Peyer's patch (tissue), 4 donors: ENCODE measurements at regions not wholly inside any gene's neighbourhood (a gene's known extent, or its start where the extent isn't known, plus 50 kb on each side); places are given as distances from the start of the nearest gene placed in this dataset.
"Not testable (repeated sequence)": the region's sequence is repeated elsewhere in the genome, so short reads cannot be mapped to it uniquely, and the experiment has no call there.

Experiments
- DNase-seq, 3 donors: peaks; one replicate each; pipeline ENCODE4 v3.0.0-alpha.2; 2017 to 2019
- H3K27ac ChIP-seq, 4 donors: fragments of 200-600 bp; sonication (generic); one replicate each; pipeline ENCODE4 v1.5.1; 2016 to 2019
- H3K27me3 ChIP-seq, 2 donors: fragments of 200-600 bp; sonication (generic); one replicate each; pipeline ENCODE4 v1.5.1; 2019
- H3K36me3 ChIP-seq, 3 donors: fragments of 200-600 bp; sonication (generic); one replicate each; pipeline ENCODE4 v1.5.1; 2016 to 2019
- H3K4me1 ChIP-seq, 4 donors: fragments of 200-600 bp; sonication (generic); one replicate each; pipeline ENCODE4 v1.5.1; 2016 to 2019
- H3K4me3 ChIP-seq, 4 donors: fragments of 200-600 bp; sonication (generic); 1 replicate in 3 of 4; 2 replicates in 1 of 4; pipeline ENCODE4 v1.5.1; 2016 to 2019; ENCODE audit warnings: mild to moderate bottlenecking in 1 of 4
- H3K9me3 ChIP-seq, 4 donors: fragments of 200-600 bp; sonication (generic); one replicate each; pipeline ENCODE4 v1.5.1; 2016 to 2019; ENCODE audit warnings: mild to moderate bottlenecking in 1 of 4
- CTCF ChIP-seq, 6 experiments: fragments of 450-650 bp in 4 of 6; fragments of 200-600 bp in 2 of 6; sonication (generic) in 1 of 6; IDR thresholded peaks; one replicate each; pipeline ENCODE4 v1.5.1; 2017 to 2019; ENCODE audit warnings: antibody characterized with exemption in 6 of 6, mild to moderate bottlenecking in 3 of 6, moderate library complexity in 1 of 6
- POLR2A ChIP-seq, 2 donors: fragments of 450-650 bp; IDR thresholded peaks; one replicate each; pipeline ENCODE4 v1.5.1; 2017; ENCODE audit warnings: antibody characterized with exemption in 2 of 2, mild to moderate bottlenecking in 2 of 2, moderate library complexity in 2 of 2

GRCh38 chr6:894274-894673 lies 201.3 kb upstream of the EXOC2 start:
- H3K4me1 ChIP-seq: no peaks in the 10 kb centered on the region
- no peak for DNase-seq
- no peak overlapping the region for H3K27ac ChIP-seq
- H3K4me3 ChIP-seq: no peak overlapping the region
- no peaks in the 10 kb centered on the region for H3K27me3 ChIP-seq
- H3K9me3 ChIP-seq: no peaks in the 10 kb centered on the region
- H3K36me3 ChIP-seq: no peaks in the 10 kb centered on the region
- TF ChIP-seq CTCF (IDR thresholded peaks at IDR 0.05) (no peak), POLR2A (IDR thresholded peaks at IDR 0.05) (no peak)

DNA sequence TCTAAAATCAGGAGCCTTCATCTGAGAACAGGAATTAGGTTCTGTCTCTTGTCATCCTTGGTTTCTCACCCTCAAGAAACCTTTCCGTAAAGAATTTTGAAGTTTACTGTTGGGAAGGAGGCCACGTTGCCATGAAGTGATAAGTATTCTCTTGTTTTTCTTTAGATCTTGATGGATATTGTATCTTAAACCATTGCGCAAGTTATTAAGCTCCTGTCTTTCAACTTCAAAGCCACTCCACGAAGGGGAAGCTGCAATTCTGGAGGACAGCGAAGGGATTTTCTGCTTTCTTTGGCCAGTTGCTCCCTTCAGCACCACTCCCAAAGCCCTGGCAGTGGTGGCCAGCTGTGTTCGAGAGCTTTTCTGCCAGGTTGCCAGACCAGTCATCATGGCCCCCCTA lies 198.1 kb upstream of the EXOC2 start:
- Histone ChIP-seq H3K36me3 (no peaks in the 10 kb centered on the region), H3K4me1 (no peaks in the 10 kb centered on the region), H3K27ac (no peak overlapping the region), H3K27me3 (no peaks in the 10 kb centered on the region), H3K9me3 (no peaks in the 10 kb centered on the region), H3K4me3 (no peak overlapping the region)
- DNase-seq: no peak
- TF ChIP-seq POLR2A (IDR thresholded peaks at IDR 0.05) (no peak), CTCF (IDR thresholded peaks at IDR 0.05) (no peak)

GRCh38 chr6:890201-890600 lies 197.3 kb upstream of the EXOC2 start:
- Histone ChIP-seq H3K9me3 (no peaks in the 10 kb centered on the region), H3K27me3 (no peaks in the 10 kb centered on the region), H3K36me3 (no peaks in the 10 kb centered on the region), H3K4me1 (no peaks in the 10 kb centered on the region), H3K4me3 (no peak overlapping the region), H3K27ac (no peak overlapping the region)
- no peak for DNase-seq
- TF ChIP-seq POLR2A (IDR thresholded peaks at IDR 0.05) (no peak), CTCF (IDR thresholded peaks at IDR 0.05) (no peak)

- Histone ChIP-seq H3K27me3 (no peaks in the 10 kb centered on the region), H3K4me3 (no peak overlapping the region), H3K4me1 (no peaks in the 10 kb centered on the region), H3K9me3 (no peaks in the 10 kb centered on the region), H3K36me3 (no peaks in the 10 kb centered on the region), H3K27ac (no peak overlapping the region)
- no peak for TF ChIP-seq CTCF (IDR thresholded peaks at IDR 0.05)
- no peak for TF ChIP-seq POLR2A (IDR thresholded peaks at IDR 0.05)
- DNase-seq: no peak
These were observed 194.8 kb upstream of the EXOC2 start for GRCh38 chr6:887583-888235.

DNA sequence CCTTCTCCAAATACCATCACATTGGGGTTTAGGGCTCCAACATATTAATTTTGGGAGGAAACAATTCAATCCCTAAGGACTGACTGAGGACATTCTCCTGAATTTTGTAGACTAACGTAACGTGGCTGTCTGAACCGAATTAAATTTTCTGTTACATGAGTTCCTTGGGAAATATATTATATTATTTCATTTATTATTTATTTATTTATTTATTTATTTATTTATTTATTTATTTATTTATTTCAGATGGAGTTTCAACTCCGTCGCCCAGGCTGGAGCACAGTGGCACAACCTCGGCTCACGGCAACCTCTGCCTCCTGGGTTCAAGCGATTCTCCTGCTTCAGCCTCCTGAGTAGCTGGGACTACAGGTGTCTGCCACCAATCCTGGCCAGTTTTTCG lies 193.2 kb upstream of the EXOC2 start:
- not testable (repeated sequence) for H3K4me1 ChIP-seq, H3K27me3 ChIP-seq, DNase-seq, H3K36me3 ChIP-seq, H3K4me3 ChIP-seq, H3K9me3 ChIP-seq, H3K27ac ChIP-seq

GRCh38 chr6:885051-885590 lies 192.2 kb upstream of the EXOC2 start:
- Histone ChIP-seq H3K27me3 (no peaks in the 10 kb centered on the region), H3K36me3 (no peaks in the 10 kb centered on the region), H3K9me3 (no peaks in the 10 kb centered on the region), H3K27ac (peak overlapping the region in 2 of 4 donors; percentile 59 to 72), H3K4me1 (no peaks in the 10 kb centered on the region), H3K4me3 (no peak overlapping the region)
- TF ChIP-seq POLR2A (IDR thresholded peaks at IDR 0.05) (no peak), CTCF (IDR thresholded peaks at IDR 0.05) (no peak)
- DNase-seq: no peak
